Duodenal mucosa (tissue), 2 donors: ENCODE measurements at regions not wholly inside any gene's neighbourhood (a gene's known extent, or its start where the extent isn't known, plus 50 kb on each side); places are given as distances from the start of the nearest gene placed in this dataset.

Experiments
- H3K27ac ChIP-seq: one replicate; pipeline ENCODE4 v1.7.0; 2013; ENCODE audit warnings: low read depth, low read length
- H3K27me3 ChIP-seq, 2 donors: one replicate each; pipeline ENCODE4 v1.7.0; 2013; ENCODE audit warnings: low read length in 2 of 2, control low read depth in 1 of 2; ENCODE audit not compliant: insufficient read depth in 2 of 2, control insufficient read depth in 1 of 2
- H3K36me3 ChIP-seq, 2 donors: one replicate each; pipeline ENCODE4 v1.7.0; 2013; ENCODE audit warnings: low read length in 2 of 2, control low read depth in 1 of 2; ENCODE audit not compliant: insufficient read depth in 2 of 2, control insufficient read depth in 1 of 2
- H3K4me1 ChIP-seq, 2 donors: one replicate each; pipeline ENCODE4 v1.7.0; 2013; ENCODE audit warnings: low read length in 2 of 2, control low read depth in 1 of 2; ENCODE audit not compliant: insufficient read depth in 2 of 2, control insufficient read depth in 1 of 2
- H3K4me3 ChIP-seq, 2 donors: one replicate each; pipeline ENCODE4 v1.7.0; 2013; ENCODE audit warnings: low read length in 2 of 2, low read depth in 1 of 2
- H3K9ac ChIP-seq, 2 donors: one replicate each; pipeline ENCODE4 v1.7.0; 2013; ENCODE audit warnings: low read length in 2 of 2, low read depth in 1 of 2
- H3K9me3 ChIP-seq, 2 donors: one replicate each; pipeline ENCODE4 v1.7.0; 2013; ENCODE audit warnings: low read length in 2 of 2, control low read depth in 1 of 2; ENCODE audit not compliant: control insufficient read depth in 1 of 2

GRCh38 chr2:220653776-220654175 lies 918.3 kb downstream of the EPHA4 start:
- H3K27ac ChIP-seq = no peak overlapping the region
- no peak overlapping the region for H3K9ac ChIP-seq
- H3K36me3 ChIP-seq = no peaks in the 10 kb centered on the region
- H3K27me3 ChIP-seq = no peaks in the 10 kb centered on the region
- no peaks in the 10 kb centered on the region for H3K9me3 ChIP-seq
- no peak overlapping the region for H3K4me3 ChIP-seq
- H3K4me1 ChIP-seq = no peaks in the 10 kb centered on the region

- no peaks in the 10 kb centered on the region for H3K27me3 ChIP-seq
- H3K36me3 ChIP-seq = no peaks in the 10 kb centered on the region
- H3K9ac ChIP-seq = no peak overlapping the region
- no peaks in the 10 kb centered on the region for H3K9me3 ChIP-seq
- no peak overlapping the region for H3K27ac ChIP-seq
- H3K4me1 ChIP-seq = no peaks in the 10 kb centered on the region
- no peak overlapping the region for H3K4me3 ChIP-seq
Observed at GRCh38 chr2:220654322-220654721, 917.8 kb downstream of the EPHA4 start.

GRCh38 chr2:220660277-220661145 lies 911.6 kb downstream of the EPHA4 start:
- Histone ChIP-seq H3K27ac (no peak overlapping the region), H3K9ac (no peak overlapping the region), H3K36me3 (no peaks in the 10 kb centered on the region), H3K9me3 (no peaks in the 10 kb centered on the region), H3K4me3 (no peak overlapping the region), H3K4me1 (no peaks in the 10 kb centered on the region), H3K27me3 (no peaks in the 10 kb centered on the region)

- no peaks in the 10 kb centered on the region for H3K9me3 ChIP-seq
- H3K27me3 ChIP-seq = no peaks in the 10 kb centered on the region
- H3K4me3 ChIP-seq = peak overlapping the region; percentile 9 to 45
- H3K4me1 ChIP-seq = no peaks in the 10 kb centered on the region
- no peak overlapping the region for H3K9ac ChIP-seq
- no peak overlapping the region for H3K27ac ChIP-seq
- no peaks in the 10 kb centered on the region for H3K36me3 ChIP-seq
Observed at GRCh38 chr2:220662431-220662830, 909.7 kb downstream of the EPHA4 start.

GRCh38 chr2:220663065-220663464 lies 909.0 kb downstream of the EPHA4 start:
- H3K9ac ChIP-seq = no peak overlapping the region
- H3K27me3 ChIP-seq = no peaks in the 10 kb centered on the region
- H3K36me3 ChIP-seq = no peaks in the 10 kb centered on the region
- H3K9me3 ChIP-seq = no peaks in the 10 kb centered on the region
- no peak overlapping the region for H3K4me3 ChIP-seq
- no peak overlapping the region for H3K27ac ChIP-seq
- no peaks in the 10 kb centered on the region for H3K4me1 ChIP-seq

- Histone ChIP-seq H3K27me3 (no peaks in the 10 kb centered on the region), H3K4me1 (no peaks in the 10 kb centered on the region), H3K27ac (no peak overlapping the region), H3K9me3 (no peaks in the 10 kb centered on the region), H3K9ac (no peak overlapping the region), H3K36me3 (no peaks in the 10 kb centered on the region), H3K4me3 (no peak overlapping the region)
Observed at GRCh38 chr2:220664272-220665107, 907.6 kb downstream of the EPHA4 start.

GRCh38 chr2:220665108-220665471 lies 907.0 kb downstream of the EPHA4 start:
- H3K36me3 ChIP-seq = no peaks in the 10 kb centered on the region
- no peak overlapping the region for H3K9ac ChIP-seq
- H3K4me3 ChIP-seq = no peak overlapping the region

GRCh38 chr2:220669324-220669723 lies 902.8 kb downstream of the EPHA4 start:
- Histone ChIP-seq H3K27me3 (no peaks in the 10 kb centered on the region), H3K9ac (no peak overlapping the region), H3K36me3 (no peaks in the 10 kb centered on the region), H3K27ac (no peak overlapping the region), H3K4me3 (no peak overlapping the region), H3K4me1 (peaks cover 0 to 7% of the 10 kb centered on the region in 2 donors), H3K9me3 (no peaks in the 10 kb centered on the region)

More at GRCh38 chr2:220665108-220665471, 907.0 kb downstream of the EPHA4 start:
- Histone ChIP-seq H3K9me3 (no peaks in the 10 kb centered on the region), H3K4me1 (peaks cover 0 to under 1% of the 10 kb centered on the region in 2 donors), H3K27ac (no peak overlapping the region), H3K27me3 (no peaks in the 10 kb centered on the region)

- no peak overlapping the region for H3K27ac ChIP-seq
- no peaks in the 10 kb centered on the region for H3K9me3 ChIP-seq
- no peak overlapping the region for H3K4me3 ChIP-seq
Observed at GRCh38 chr2:220670511-220670910, 901.6 kb downstream of the EPHA4 start.

GRCh38 chr2:220673151-220673874 lies 898.8 kb downstream of the EPHA4 start:
- no peak overlapping the region for H3K9ac ChIP-seq
- H3K36me3 ChIP-seq = no peaks in the 10 kb centered on the region
- no peak overlapping the region for H3K4me3 ChIP-seq
- H3K27me3 ChIP-seq = no peaks in the 10 kb centered on the region
- peaks cover 0 to 7% of the 10 kb centered on the region in 2 donors for H3K4me1 ChIP-seq
- no peaks in the 10 kb centered on the region for H3K9me3 ChIP-seq
- H3K27ac ChIP-seq = no peak overlapping the region

More at GRCh38 chr2:220670511-220670910, 901.6 kb downstream of the EPHA4 start:
- peaks cover 0 to 7% of the 10 kb centered on the region in 2 donors for H3K4me1 ChIP-seq
- H3K9ac ChIP-seq = no peak overlapping the region
- H3K27me3 ChIP-seq = no peaks in the 10 kb centered on the region
- no peaks in the 10 kb centered on the region for H3K36me3 ChIP-seq
